ELF-1 (cell line): ENCODE measurements at regions not wholly inside any gene's neighbourhood (a gene's known extent, or its start where the extent isn't known, plus 50 kb on each side); places are given as distances from the start of the nearest gene placed in this dataset.
"Not testable (repeated sequence)": the region's sequence is repeated elsewhere in the genome, so short reads cannot be mapped to it uniquely, and the experiment has no call there.

Source experiments
- DNase-seq: peaks from one replicate; pipeline ENCODE4 v3.0.0-alpha.2; 2016; ENCODE audit warnings: low read depth, low spot score

- DNase-seq, result no peak
Measured at GRCh38 chr1:187038784-187039183, 210.0 kb downstream of the PLA2G4A start.

GRCh38 chr1:187041104-187041503 is 212.4 kb downstream of the PLA2G4A start:
- no peak for DNase-seq

GRCh38 chr1:187042538-187042937 is 213.8 kb downstream of the PLA2G4A start:
- no peak for DNase-seq

GRCh38 chr1:187043433-187043832 is 214.7 kb downstream of the PLA2G4A start:
- DNase-seq, result not testable (repeated sequence)

GRCh38 chr1:187044411-187044810 is 215.7 kb downstream of the PLA2G4A start:
- no peak for DNase-seq

GRCh38 chr1:187045371-187045770 is 216.6 kb downstream of the PLA2G4A start:
- peak; percentile 3 for DNase-seq

GRCh38 chr1:187046293-187046692 is 217.5 kb downstream of the PLA2G4A start:
- DNase-seq, result peak; percentile 51

GRCh38 chr1:187047298-187047697 is 218.5 kb downstream of the PLA2G4A start:
- peak; percentile 87 for DNase-seq

- peak; percentile 71 for DNase-seq
Measured at GRCh38 chr1:187051618-187052232, 223.0 kb downstream of the PLA2G4A start.

- DNase-seq, result peak; percentile 60
Measured at GRCh38 chr1:187053876-187054275, 225.1 kb downstream of the PLA2G4A start.

- DNase-seq, result no peak
Measured at GRCh38 chr1:187054862-187055757, 226.4 kb downstream of the PLA2G4A start.

- no peak for DNase-seq
Measured at GRCh38 chr1:187063271-187063670, 234.5 kb downstream of the PLA2G4A start.

- no peak for DNase-seq
Measured at GRCh38 chr1:187067160-187067559, 238.4 kb downstream of the PLA2G4A start.

- DNase-seq, result no peak
Measured at GRCh38 chr1:187070076-187070475, 241.3 kb downstream of the PLA2G4A start.

- DNase-seq, result peak; percentile 9
Measured at GRCh38 chr1:187072262-187073034, 243.7 kb downstream of the PLA2G4A start.

GRCh38 chr1:187073035-187073560 is 244.3 kb downstream of the PLA2G4A start:
- peak; percentile 12 for DNase-seq

GRCh38 chr1:187073634-187074245 is 245.0 kb downstream of the PLA2G4A start:
- DNase-seq, result not testable (repeated sequence)

GRCh38 chr1:187074445-187075048 is 245.8 kb downstream of the PLA2G4A start:
- DNase-seq, result no peak

GRCh38 chr1:187076922-187077321 is 248.2 kb downstream of the PLA2G4A start:
- no peak for DNase-seq

GRCh38 chr1:187078321-187078720 is 249.6 kb downstream of the PLA2G4A start:
- DNase-seq, result no peak

GRCh38 chr1:187078916-187079315 is 250.2 kb downstream of the PLA2G4A start:
- no peak for DNase-seq
